ENCODE measurements at regions not wholly inside any gene's neighbourhood (a gene's known extent, or its start where the extent isn't known, plus 50 kb on each side); places are given as distances from the start of the nearest gene placed in this dataset.

- ChIA-PET CTCF (no interaction called here), POLR2A (no interaction called here)
- TF ChIP-seq, protein P1, sequence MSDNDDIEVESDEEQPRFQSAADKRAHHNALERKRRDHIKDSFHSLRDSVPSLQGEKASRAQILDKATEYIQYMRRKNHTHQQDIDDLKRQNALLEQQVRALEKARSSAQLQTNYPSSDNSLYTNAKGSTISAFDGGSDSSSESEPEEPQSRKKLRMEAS (IDR thresholded peaks at IDR 0.05; ENCODE audit: insufficient read depth, insufficient read length) = no peak
- TF ChIP-seq EZH2 (IDR thresholded peaks at IDR 0.05; ENCODE audit: borderline replicate concordance, low read depth, low read length, severe bottlenecking) = no peak
- TF ChIP-seq, protein P2, sequence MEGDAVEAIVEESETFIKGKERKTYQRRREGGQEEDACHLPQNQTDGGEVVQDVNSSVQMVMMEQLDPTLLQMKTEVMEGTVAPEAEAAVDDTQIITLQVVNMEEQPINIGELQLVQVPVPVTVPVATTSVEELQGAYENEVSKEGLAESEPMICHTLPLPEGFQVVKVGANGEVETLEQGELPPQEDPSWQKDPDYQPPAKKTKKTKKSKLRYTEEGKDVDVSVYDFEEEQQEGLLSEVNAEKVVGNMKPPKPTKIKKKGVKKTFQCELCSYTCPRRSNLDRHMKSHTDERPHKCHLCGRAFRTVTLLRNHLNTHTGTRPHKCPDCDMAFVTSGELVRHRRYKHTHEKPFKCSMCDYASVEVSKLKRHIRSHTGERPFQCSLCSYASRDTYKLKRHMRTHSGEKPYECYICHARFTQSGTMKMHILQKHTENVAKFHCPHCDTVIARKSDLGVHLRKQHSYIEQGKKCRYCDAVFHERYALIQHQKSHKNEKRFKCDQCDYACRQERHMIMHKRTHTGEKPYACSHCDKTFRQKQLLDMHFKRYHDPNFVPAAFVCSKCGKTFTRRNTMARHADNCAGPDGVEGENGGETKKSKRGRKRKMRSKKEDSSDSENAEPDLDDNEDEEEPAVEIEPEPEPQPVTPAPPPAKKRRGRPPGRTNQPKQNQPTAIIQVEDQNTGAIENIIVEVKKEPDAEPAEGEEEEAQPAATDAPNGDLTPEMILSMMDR (IDR thresholded peaks at IDR 0.05; ENCODE audit: extremely low read depth in 1 of 2, insufficient read depth in 1 of 2, low read depth in 1 of 2, low read length in 2 of 2) = no peak
- TF ChIP-seq MYC (IDR thresholded peaks at IDR 0.05; ENCODE audit: low read depth, low read length) = no peak
- no peak for TF ChIP-seq JUN (IDR thresholded peaks at IDR 0.05; ENCODE audit: borderline replicate concordance, insufficient read depth, insufficient read length, low read depth)
- TF ChIP-seq GATA2 (IDR thresholded peaks at IDR 0.05; ENCODE audit: insufficient read depth, insufficient read length, low read depth, low read length) = no peak
- no peak for TF ChIP-seq POLR2A (IDR thresholded peaks at IDR 0.05; ENCODE audit: low read depth, low read length)
- TF ChIP-seq POLR2AphosphoS5 (IDR thresholded peaks at IDR 0.05; ENCODE audit: insufficient read depth, low read depth, low read length) = no peak
- no peak for TF ChIP-seq FOS (IDR thresholded peaks at IDR 0.05; ENCODE audit: borderline replicate concordance, insufficient read depth, low read length)
- Histone ChIP-seq H4K20me1 (replicated peaks; ENCODE audit: control insufficient read depth, extremely low read depth, insufficient read depth, low read length) (no peaks in the 10 kb centered on the region), H2AFZ (ENCODE audit: low read depth, low read length) (no peak overlapping the region), H3K79me2 (ENCODE audit: control insufficient read depth, insufficient read depth, low read length) (no peaks in the 10 kb centered on the region), H3K9me1 (replicated peaks; ENCODE audit: control insufficient read depth, extremely low read depth, insufficient read depth, low read length) (no peaks in the 10 kb centered on the region), H3K4me2 (ENCODE audit: insufficient read depth, low read length) (no peak overlapping the region), H3K27ac (ENCODE audit: insufficient read depth, low read depth, low read length) (no peak overlapping the region), H3K9me3 (replicated peaks; ENCODE audit: control insufficient read depth, insufficient read depth, low read length) (no peaks in the 10 kb centered on the region), H3K36me3 (ENCODE audit: control insufficient read depth in 2 of 2, extremely low read depth in 1 of 2, insufficient read depth in 2 of 2, low read length in 2 of 2) (no peaks in the 10 kb centered on the region), H3K4me1 (ENCODE audit: control insufficient read depth, extremely low read depth, insufficient read depth, low read length) (no peaks in the 10 kb centered on the region), H3K4me3 (replicated peaks in 1 of 3; ENCODE audit: insufficient read depth in 1 of 3, low read depth in 1 of 3, low read length in 3 of 3) (no peak overlapping the region), H3K9ac (replicated peaks; ENCODE audit: extremely low read depth, insufficient read depth, low read length) (no peak overlapping the region), H3K27me3 (ENCODE audit: control insufficient read depth in 2 of 2, insufficient read depth in 2 of 2, low read length in 2 of 2) (no peaks in the 10 kb centered on the region)
- intact Hi-C loops (cut with micrococcal nuclease) (no loop called here), dilution Hi-C loops (cut with MboI; ENCODE audit: extremely low pct_ligation_motif_present, low sequenced_read_pairs) (no loop called here)
- DNase-seq (ENCODE audit: low read depth, low spot score) = no peak
- no TSS peak for BruUV-seq (replicated peaks)
- no peak for FAIRE-seq
These were observed 433.7 kb upstream of the MANEA start for GRCh38 chr6:95143408-95144180.

Data from endothelial cell of umbilical vein (primary cell).